ENCODE measurements at regions not wholly inside any gene's neighbourhood (a gene's known extent, or its start where the extent isn't known, plus 50 kb on each side); places are given as distances from the start of the nearest gene placed in this dataset.

DNA sequence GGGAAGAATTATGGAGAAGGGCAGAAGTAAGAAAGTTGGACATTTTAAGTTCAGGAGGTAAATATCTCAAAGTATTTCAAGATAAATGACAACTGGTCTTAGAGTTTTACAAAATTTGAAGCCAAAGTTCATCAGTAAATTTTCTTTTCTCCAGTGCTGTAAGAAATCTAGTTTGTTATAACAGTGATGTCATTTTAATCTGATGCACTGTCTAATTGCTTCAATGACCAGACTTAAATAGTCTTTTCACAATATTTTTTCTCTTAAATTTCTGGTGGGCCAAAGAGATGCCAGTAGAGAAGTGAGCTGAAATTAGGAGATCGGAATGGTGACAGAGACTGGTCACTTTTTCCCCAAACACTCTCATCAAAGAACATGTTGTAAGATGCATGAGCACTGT is 156.5 kb upstream of the TMEM161B start:
- H3K4me1 ChIP-seq (ENCODE audit: control insufficient read depth in 1 of 2, insufficient read depth in 2 of 2, low read length in 2 of 2): no peaks in the 10 kb centered on the region
- H3K27me3 ChIP-seq (ENCODE audit: control insufficient read depth in 1 of 2, insufficient read depth in 2 of 2, low read length in 1 of 2): no peaks in the 10 kb centered on the region
- H3K9me3 ChIP-seq (ENCODE audit: control insufficient read depth, low read length): no peaks in the 10 kb centered on the region
- H3K36me3 ChIP-seq (ENCODE audit: control insufficient read depth in 1 of 2, insufficient read depth in 2 of 2, low read length in 1 of 2): no peaks in the 10 kb centered on the region
- ATAC-seq (ENCODE audit: low FRiP score) (no peak), DNase-seq (no peak)
- H3K27ac ChIP-seq (ENCODE audit: low read depth in 1 of 2, low read length in 2 of 2): no peak overlapping the region
- intact Hi-C loops (cut with DNase I): no loop called here
- no peak overlapping the region for H3K4me3 ChIP-seq (ENCODE audit: low read length in 2 of 2)
- WGBS, 2 donors: 92 to 97% methylated on average over 1 of the region's 1 CpG

DNA sequence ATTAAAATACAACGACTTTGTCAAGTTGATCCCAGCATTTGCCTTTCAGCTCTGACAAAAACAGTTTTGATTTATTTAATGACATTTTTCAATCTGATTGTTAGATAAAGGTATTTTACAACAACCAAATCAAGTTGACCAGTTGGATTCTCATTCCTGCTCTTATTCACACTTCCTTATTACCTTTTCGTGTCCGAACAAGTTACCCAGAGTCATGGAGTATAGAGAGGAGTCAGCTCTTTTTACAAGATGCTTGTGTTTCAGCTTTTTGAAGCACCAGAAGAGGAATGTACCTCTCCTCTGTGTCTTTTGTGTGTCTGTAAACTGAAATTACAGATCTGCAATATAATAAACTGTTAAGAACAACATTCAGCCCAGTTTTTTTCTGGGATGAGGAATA is 151.3 kb upstream of the TMEM161B start:
- Histone ChIP-seq H3K36me3 (ENCODE audit: control insufficient read depth in 1 of 2, insufficient read depth in 2 of 2, low read length in 1 of 2) (no peaks in the 10 kb centered on the region), H3K9me3 (ENCODE audit: control insufficient read depth, low read length) (no peaks in the 10 kb centered on the region), H3K27me3 (ENCODE audit: control insufficient read depth in 1 of 2, insufficient read depth in 2 of 2, low read length in 1 of 2) (no peaks in the 10 kb centered on the region), H3K4me3 (ENCODE audit: low read length in 2 of 2) (no peak overlapping the region), H3K27ac (ENCODE audit: low read depth in 1 of 2, low read length in 2 of 2) (no peak overlapping the region), H3K4me1 (ENCODE audit: control insufficient read depth in 1 of 2, insufficient read depth in 2 of 2, low read length in 2 of 2) (no peaks in the 10 kb centered on the region)
- WGBS, 2 donors: 85 to 90% methylated on average over 3 of the region's 3 CpGs
- intact Hi-C loops (cut with DNase I): no loop called here
- ATAC-seq (ENCODE audit: low FRiP score) (no peak), DNase-seq (no peak)

DNA sequence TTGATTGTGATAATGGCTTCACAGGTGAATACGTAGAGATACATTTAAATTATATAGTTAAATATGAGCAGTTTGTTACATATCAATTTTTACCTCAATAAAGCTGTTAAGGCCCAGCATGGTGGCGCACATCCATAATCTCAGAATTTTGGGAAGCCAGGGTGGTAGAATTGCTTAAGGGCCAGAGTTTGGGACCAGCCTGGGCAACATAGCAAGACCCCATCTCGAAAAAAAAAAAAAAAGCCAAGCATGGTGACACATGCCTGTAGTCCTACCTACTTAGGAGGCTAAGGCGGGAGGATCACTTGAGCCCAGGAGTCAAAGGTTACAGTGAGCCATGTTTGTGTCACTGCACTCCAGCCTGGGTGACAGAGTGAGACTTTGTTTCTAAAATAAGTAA is 138.7 kb upstream of the TMEM161B start:
- H3K27me3 ChIP-seq (ENCODE audit: control insufficient read depth in 1 of 2, insufficient read depth in 2 of 2, low read length in 1 of 2): no peaks in the 10 kb centered on the region
- no peaks in the 10 kb centered on the region for H3K9me3 ChIP-seq (ENCODE audit: control insufficient read depth, low read length)
- no peak overlapping the region for H3K4me3 ChIP-seq (ENCODE audit: low read length in 2 of 2)
- 74 to 83% methylated on average over 4 of the region's 4 CpGs for WGBS, 2 donors
- DNase-seq: no peak
- H3K27ac ChIP-seq (ENCODE audit: low read depth in 1 of 2, low read length in 2 of 2): no peak overlapping the region
- H3K4me1 ChIP-seq (ENCODE audit: control insufficient read depth in 1 of 2, insufficient read depth in 2 of 2, low read length in 2 of 2): no peaks in the 10 kb centered on the region
- no peaks in the 10 kb centered on the region for H3K36me3 ChIP-seq (ENCODE audit: control insufficient read depth in 1 of 2, insufficient read depth in 2 of 2, low read length in 1 of 2)
- intact Hi-C loops (cut with DNase I): no loop called here
- ATAC-seq (ENCODE audit: low FRiP score): no peak

DNA sequence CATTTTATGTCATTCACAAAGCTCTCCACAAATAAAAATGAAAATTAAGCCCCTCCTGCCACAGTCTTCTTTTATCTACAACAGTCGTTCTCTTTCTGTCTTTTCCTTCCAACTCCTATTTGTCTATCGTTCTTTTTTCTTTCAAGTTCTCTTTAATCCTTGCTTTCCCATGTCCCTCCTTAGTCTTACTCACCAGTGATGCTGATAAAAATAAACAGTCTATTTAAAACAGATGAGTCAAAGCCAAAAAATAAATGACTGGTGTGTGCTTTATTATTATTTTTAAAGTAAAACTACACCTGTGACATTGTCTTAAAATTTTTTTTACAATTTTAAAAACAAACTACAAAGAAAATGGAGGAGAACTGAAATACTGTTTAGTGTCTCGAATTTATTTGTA is 137.1 kb upstream of the TMEM161B start:
- WGBS, 2 donors: 57 to 59% methylated on average over 3 of the region's 3 CpGs
- H3K4me3 ChIP-seq (ENCODE audit: low read length in 2 of 2): no peak overlapping the region
- no peak for ATAC-seq (ENCODE audit: low FRiP score)
- intact Hi-C loops (cut with DNase I): no loop called here
- H3K27ac ChIP-seq (ENCODE audit: low read depth in 1 of 2, low read length in 2 of 2): no peak overlapping the region
- DNase-seq: no peak
- H3K4me1 ChIP-seq (ENCODE audit: control insufficient read depth in 1 of 2, insufficient read depth in 2 of 2, low read length in 2 of 2): no peaks in the 10 kb centered on the region
- no peaks in the 10 kb centered on the region for H3K9me3 ChIP-seq (ENCODE audit: control insufficient read depth, low read length)
- no peaks in the 10 kb centered on the region for H3K36me3 ChIP-seq (ENCODE audit: control insufficient read depth in 1 of 2, insufficient read depth in 2 of 2, low read length in 1 of 2)
- no peaks in the 10 kb centered on the region for H3K27me3 ChIP-seq (ENCODE audit: control insufficient read depth in 1 of 2, insufficient read depth in 2 of 2, low read length in 1 of 2)

DNA sequence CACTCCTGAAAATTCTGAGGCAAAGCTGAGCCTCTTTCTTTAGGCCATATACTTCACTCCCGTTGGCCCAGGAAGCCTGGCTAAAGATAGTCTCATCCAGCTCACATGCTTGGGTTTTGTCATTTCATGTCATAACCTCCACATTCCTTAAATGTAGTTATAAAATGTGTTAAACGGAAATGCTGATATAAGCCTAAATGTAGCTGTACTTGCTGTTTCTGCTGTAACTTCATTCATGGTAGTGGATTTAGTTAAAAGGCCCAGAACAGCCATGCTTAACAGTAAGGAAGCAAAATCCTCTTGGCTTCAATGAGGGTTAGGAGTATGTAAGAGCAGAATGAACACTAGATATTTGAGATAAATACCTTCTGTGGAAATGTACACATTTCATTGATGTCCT is 135.8 kb upstream of the TMEM161B start:
- intact Hi-C loops (cut with DNase I): no loop called here
- Histone ChIP-seq H3K36me3 (ENCODE audit: control insufficient read depth in 1 of 2, insufficient read depth in 2 of 2, low read length in 1 of 2) (no peaks in the 10 kb centered on the region), H3K27ac (ENCODE audit: low read depth in 1 of 2, low read length in 2 of 2) (no peak overlapping the region), H3K4me3 (ENCODE audit: low read length in 2 of 2) (no peak overlapping the region), H3K27me3 (ENCODE audit: control insufficient read depth in 1 of 2, insufficient read depth in 2 of 2, low read length in 1 of 2) (no peaks in the 10 kb centered on the region), H3K9me3 (ENCODE audit: control insufficient read depth, low read length) (no peaks in the 10 kb centered on the region), H3K4me1 (ENCODE audit: control insufficient read depth in 1 of 2, insufficient read depth in 2 of 2, low read length in 2 of 2) (no peaks in the 10 kb centered on the region)
- WGBS, 2 donors: 37 to 63% methylated on average over 2 of the region's 2 CpGs
- ATAC-seq (ENCODE audit: low FRiP score) (no peak), DNase-seq (no peak)

DNA sequence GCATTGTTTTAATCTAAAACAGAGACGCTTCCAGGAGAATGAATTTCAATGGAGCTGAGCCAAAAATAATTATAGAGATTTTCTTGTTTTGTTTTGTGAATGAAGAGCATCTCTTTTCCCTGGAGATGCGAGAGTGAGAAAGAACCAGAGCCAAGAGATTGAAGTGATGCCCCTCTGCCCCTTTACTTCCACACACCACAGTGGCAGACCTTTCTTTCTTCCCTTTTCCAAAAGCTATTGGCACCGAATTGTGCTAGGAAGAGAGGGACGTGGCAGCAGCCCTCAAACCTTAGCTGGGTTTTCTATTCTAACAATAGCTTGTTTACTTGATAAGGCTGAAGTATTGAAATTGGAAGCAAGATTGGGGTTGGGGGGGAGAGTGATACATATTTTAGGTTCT is 133.0 kb upstream of the TMEM161B start:
- H3K36me3 ChIP-seq (ENCODE audit: control insufficient read depth in 1 of 2, insufficient read depth in 2 of 2, low read length in 1 of 2): no peaks in the 10 kb centered on the region
- no peak overlapping the region for H3K27ac ChIP-seq (ENCODE audit: low read depth in 1 of 2, low read length in 2 of 2)
- H3K4me3 ChIP-seq (ENCODE audit: low read length in 2 of 2): no peak overlapping the region
- no peaks in the 10 kb centered on the region for H3K4me1 ChIP-seq (ENCODE audit: control insufficient read depth in 1 of 2, insufficient read depth in 2 of 2, low read length in 2 of 2)
- intact Hi-C loops (cut with DNase I): no loop called here
- DNase-seq (no peak), ATAC-seq (ENCODE audit: low FRiP score) (no peak)
- H3K27me3 ChIP-seq (ENCODE audit: control insufficient read depth in 1 of 2, insufficient read depth in 2 of 2, low read length in 1 of 2): no peaks in the 10 kb centered on the region
- no peaks in the 10 kb centered on the region for H3K9me3 ChIP-seq (ENCODE audit: control insufficient read depth, low read length)
- 19 to 28% methylated on average over 4 of the region's 4 CpGs for WGBS, 2 donors

DNA sequence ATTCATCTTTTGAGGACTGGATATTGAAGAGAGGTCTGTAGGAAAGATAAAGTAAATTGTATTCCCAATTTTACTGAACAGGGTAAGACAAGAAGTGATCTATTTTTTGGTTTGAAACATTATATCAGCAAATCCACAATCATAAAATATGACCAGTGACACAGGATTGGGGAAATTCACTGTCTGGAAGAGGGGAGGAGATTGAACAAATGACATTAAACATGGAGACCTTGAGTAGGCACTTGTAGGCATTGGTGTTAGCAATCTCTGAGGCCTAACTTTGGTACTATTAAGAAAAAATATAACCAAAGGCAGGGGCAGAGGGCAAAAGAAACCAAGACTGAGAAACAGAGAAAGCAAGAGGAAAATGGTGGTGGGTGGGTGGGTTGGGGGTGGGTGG is 132.6 kb upstream of the TMEM161B start:
- ATAC-seq (ENCODE audit: low FRiP score) (no peak), DNase-seq (no peak)
- Histone ChIP-seq H3K27ac (ENCODE audit: low read depth in 1 of 2, low read length in 2 of 2) (no peak overlapping the region), H3K4me3 (ENCODE audit: low read length in 2 of 2) (no peak overlapping the region), H3K36me3 (ENCODE audit: control insufficient read depth in 1 of 2, insufficient read depth in 2 of 2, low read length in 1 of 2) (no peaks in the 10 kb centered on the region), H3K9me3 (ENCODE audit: control insufficient read depth, low read length) (no peaks in the 10 kb centered on the region), H3K27me3 (ENCODE audit: control insufficient read depth in 1 of 2, insufficient read depth in 2 of 2, low read length in 1 of 2) (no peaks in the 10 kb centered on the region), H3K4me1 (ENCODE audit: control insufficient read depth in 1 of 2, insufficient read depth in 2 of 2, low read length in 2 of 2) (no peaks in the 10 kb centered on the region)
- intact Hi-C loops (cut with DNase I): no loop called here

DNA sequence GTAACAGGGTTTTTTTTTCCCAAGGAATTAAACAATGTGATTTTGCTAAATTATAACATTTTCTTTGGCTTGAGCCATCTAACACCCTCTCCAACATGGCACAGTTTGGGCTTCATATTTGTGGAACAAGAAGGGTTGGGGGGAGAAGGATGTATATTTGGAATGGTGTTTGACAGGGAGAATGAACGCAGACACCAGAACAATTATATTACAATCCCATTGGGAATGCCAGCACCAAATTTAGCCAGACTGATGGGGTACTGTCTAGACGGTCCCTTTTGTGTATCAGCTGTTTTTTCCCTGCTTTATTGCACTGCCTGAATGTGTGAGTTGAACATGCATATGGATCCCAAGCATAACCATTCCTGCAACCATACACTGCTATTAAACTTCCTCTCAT is 130.9 kb upstream of the TMEM161B start:
- Histone ChIP-seq H3K4me3 (ENCODE audit: low read length in 2 of 2) (no peak overlapping the region), H3K4me1 (ENCODE audit: control insufficient read depth in 1 of 2, insufficient read depth in 2 of 2, low read length in 2 of 2) (no peaks in the 10 kb centered on the region), H3K27ac (ENCODE audit: low read depth in 1 of 2, low read length in 2 of 2) (no peak overlapping the region), H3K27me3 (ENCODE audit: control insufficient read depth in 1 of 2, insufficient read depth in 2 of 2, low read length in 1 of 2) (no peaks in the 10 kb centered on the region), H3K36me3 (ENCODE audit: control insufficient read depth in 1 of 2, insufficient read depth in 2 of 2, low read length in 1 of 2) (no peaks in the 10 kb centered on the region), H3K9me3 (ENCODE audit: control insufficient read depth, low read length) (no peaks in the 10 kb centered on the region)
- no peak for DNase-seq
- intact Hi-C loops (cut with DNase I): no loop called here
- WGBS, 2 donors: 37 to 50% methylated on average over 2 of the region's 2 CpGs
- no peak for ATAC-seq (ENCODE audit: low FRiP score)

DNA sequence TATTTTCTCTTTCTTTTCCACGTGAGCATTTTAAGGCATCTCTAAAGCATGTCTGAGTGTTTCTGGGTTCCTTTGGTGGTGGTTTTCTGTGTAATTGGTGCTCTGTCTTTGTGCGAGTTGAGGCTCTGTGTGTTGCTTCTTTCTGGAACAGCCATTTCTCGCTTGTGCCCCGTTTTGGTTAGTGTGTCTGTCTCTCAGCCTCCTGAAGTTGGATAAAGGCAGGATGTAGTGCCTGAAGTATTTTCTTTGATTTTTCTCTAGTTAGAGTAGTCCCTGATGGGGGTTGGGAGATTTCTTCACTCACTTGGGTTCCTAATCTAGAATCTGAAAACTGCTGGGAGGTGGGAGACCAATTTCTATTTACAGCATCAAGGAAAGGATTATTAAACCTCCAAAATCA is 129.7 kb upstream of the TMEM161B start:
- Histone ChIP-seq H3K27me3 (ENCODE audit: control insufficient read depth in 1 of 2, insufficient read depth in 2 of 2, low read length in 1 of 2) (no peaks in the 10 kb centered on the region), H3K36me3 (ENCODE audit: control insufficient read depth in 1 of 2, insufficient read depth in 2 of 2, low read length in 1 of 2) (no peaks in the 10 kb centered on the region), H3K27ac (ENCODE audit: low read depth in 1 of 2, low read length in 2 of 2) (no peak overlapping the region), H3K9me3 (ENCODE audit: control insufficient read depth, low read length) (no peaks in the 10 kb centered on the region), H3K4me1 (ENCODE audit: control insufficient read depth in 1 of 2, insufficient read depth in 2 of 2, low read length in 2 of 2) (no peaks in the 10 kb centered on the region), H3K4me3 (ENCODE audit: low read length in 2 of 2) (no peak overlapping the region)
- DNase-seq (no peak), ATAC-seq (ENCODE audit: low FRiP score) (no peak)
- intact Hi-C loops (cut with DNase I): no loop called here
- 59 to 60% methylated on average over 4 of the region's 4 CpGs for WGBS, 2 donors

All from aorta (tissue), 5 donors.